Trophoblast cell (in vitro differentiated cells and primary cell): ENCODE measurements at regions not wholly inside any gene's neighbourhood (a gene's known extent, or its start where the extent isn't known, plus 50 kb on each side); places are given as distances from the start of the nearest gene placed in this dataset.
A peak's percentile ranks its signal among the peaks of the same experiment; 100 is the strongest.

Source experiments
- DNase-seq, 2 donors: peaks; one replicate each; pipeline ENCODE4 v3.0.0-alpha.2; 2016
- H2AFZ ChIP-seq: 2 replicates; pipeline ENCODE4 v1.6.1; 2013; ENCODE audit warnings: low read length, moderate library complexity, mild to moderate bottlenecking; ENCODE audit not compliant: insufficient read depth, poor library complexity
- H2AK5ac ChIP-seq: 2 replicates; pipeline ENCODE4 v1.6.1; 2013; ENCODE audit warnings: mild to moderate bottlenecking, low read length
- H2BK120ac ChIP-seq: 2 replicates; pipeline ENCODE4 v1.6.1; 2013; ENCODE audit warnings: low read length, mild to moderate bottlenecking, moderate library complexity; ENCODE audit not compliant: insufficient read depth, poor library complexity
- H2BK12ac ChIP-seq: 2 replicates; pipeline ENCODE4 v1.6.1; 2013; ENCODE audit warnings: mild to moderate bottlenecking, low read length, moderate library complexity
- H2BK5ac ChIP-seq: 2 replicates; pipeline ENCODE4 v1.6.1; 2013; ENCODE audit warnings: low read length, low read depth, moderate library complexity, mild to moderate bottlenecking; ENCODE audit not compliant: poor library complexity
- H3K14ac ChIP-seq: 2 replicates; pipeline ENCODE4 v1.6.1; 2013; ENCODE audit warnings: mild to moderate bottlenecking, low read length
- H3K18ac ChIP-seq: 2 replicates; pipeline ENCODE4 v1.6.1; 2013; ENCODE audit warnings: mild to moderate bottlenecking, low read length
- H3K23ac ChIP-seq: 2 replicates; pipeline ENCODE4 v1.6.1; 2013; ENCODE audit warnings: low read length
- H3K27ac ChIP-seq: 2 replicates; pipeline ENCODE4 v1.5.1; 2013; ENCODE audit warnings: low read depth, mild to moderate bottlenecking, inconsistent platforms, low read length, moderate library complexity
- H3K27me3 ChIP-seq: 2 replicates; pipeline ENCODE4 v1.6.1; 2013; ENCODE audit warnings: inconsistent platforms, mild to moderate bottlenecking, low read length, moderate library complexity; ENCODE audit not compliant: insufficient read depth
- H3K36me3 ChIP-seq, 2 experiments: 1 replicate in 1 of 2; 2 replicates in 1 of 2; pipeline ENCODE4 v1.6.1; 2013; ENCODE audit warnings: low read length in 2 of 2, mild to moderate bottlenecking in 2 of 2, moderate library complexity in 1 of 2; ENCODE audit not compliant: insufficient read depth in 2 of 2, control insufficient read depth in 1 of 2
- H3K4ac ChIP-seq: 2 replicates; pipeline ENCODE4 v1.6.1; 2013; ENCODE audit warnings: low read depth, mild to moderate bottlenecking, low read length, moderate library complexity
- H3K4me1 ChIP-seq, 2 experiments: 1 replicate in 1 of 2; 2 replicates in 1 of 2; pipeline ENCODE4 v1.6.1; 2013; ENCODE audit warnings: low read length in 2 of 2, mild to moderate bottlenecking in 2 of 2, moderate library complexity in 1 of 2; ENCODE audit not compliant: insufficient read depth in 2 of 2, control insufficient read depth in 1 of 2
- H3K4me2 ChIP-seq: 2 replicates; pipeline ENCODE4 v1.6.1; 2013; ENCODE audit warnings: inconsistent platforms, mild to moderate bottlenecking, low read length, moderate library complexity
- H3K4me3 ChIP-seq: 2 replicates; pipeline ENCODE4 v1.5.1; 2013; ENCODE audit warnings: mild to moderate bottlenecking, low read depth, low read length, inconsistent platforms
- H3K79me1 ChIP-seq: one replicate; pipeline ENCODE4 v1.6.1; 2013; ENCODE audit warnings: low read length
- H3K79me2 ChIP-seq: 2 replicates; pipeline ENCODE4 v1.6.1; 2013; ENCODE audit warnings: low read length, mild to moderate bottlenecking; ENCODE audit not compliant: control insufficient read depth, insufficient read depth, poor library complexity
- H3K9ac ChIP-seq: 2 replicates; pipeline ENCODE4 v1.6.1; 2013; ENCODE audit warnings: mild to moderate bottlenecking, low read length
- H3K9me3 ChIP-seq: 2 replicates; pipeline ENCODE4 v1.6.1; 2013; ENCODE audit warnings: low read depth, mild to moderate bottlenecking, control low read depth, inconsistent platforms, low read length; ENCODE audit not compliant: insufficient read depth
- H4K12ac ChIP-seq: 2 replicates; pipeline ENCODE4 v1.6.1; 2013; ENCODE audit warnings: low read depth, mild to moderate bottlenecking, low read length, moderate library complexity
- H4K8ac ChIP-seq: 2 replicates; pipeline ENCODE4 v1.6.1; 2013; ENCODE audit warnings: low read depth, mild to moderate bottlenecking, low read length, moderate library complexity
- H4K91ac ChIP-seq: one replicate; pipeline ENCODE4 v1.6.1; 2013; ENCODE audit warnings: low read depth, mild to moderate bottlenecking, low read length, moderate library complexity
- WGBS: extraction: QIAGEN DNeasy Blood & Tissue Kit; methylation state at CpG from one replicate; pipeline ENCODE4 v1.1.7; 2013; ENCODE audit warnings: missing lambda C conversion rate; ENCODE audit not compliant: insufficient read length, insufficient coverage; ENCODE audit errors: extremely low coverage; 5-methylcytosine and 5-hydroxymethylcytosine counted together

- no peaks in the 10 kb centered on the region for H3K9me3 ChIP-seq
- no CpG with 5 or more reads among the region's 5 CpGs for WGBS
- H3K9ac ChIP-seq, result no peak overlapping the region
- no peak overlapping the region for H4K91ac ChIP-seq
- H2BK12ac ChIP-seq, result no peak overlapping the region
- no peaks in the 10 kb centered on the region for H3K79me2 ChIP-seq
- no peak overlapping the region for H4K8ac ChIP-seq
- no peak overlapping the region for H3K4ac ChIP-seq
- no peak overlapping the region for H2AFZ ChIP-seq
- H3K27me3 ChIP-seq, result no peaks in the 10 kb centered on the region
- no peaks in the 10 kb centered on the region for H3K36me3 ChIP-seq
- H2AK5ac ChIP-seq, result no peak overlapping the region
- peaks cover 5 to 6% of the 10 kb centered on the region in 2 experiments for H3K4me1 ChIP-seq
- H2BK120ac ChIP-seq, result no peak overlapping the region
- DNase-seq, result no peak
- H3K18ac ChIP-seq, result no peak overlapping the region
- no peak overlapping the region for H3K4me3 ChIP-seq
- H3K4me2 ChIP-seq, result no peak overlapping the region
- H3K23ac ChIP-seq, result no peak overlapping the region
- no peak overlapping the region for H3K14ac ChIP-seq
- no peak overlapping the region for H4K12ac ChIP-seq
- no peak overlapping the region for H3K27ac ChIP-seq
- peaks cover 7% of the 10 kb centered on the region for H3K79me1 ChIP-seq
- H2BK5ac ChIP-seq, result no peak overlapping the region
These were observed 99.7 kb upstream of the SLC38A2 start for GRCh38 chr12:46472144-46472705.

GRCh38 chr12:46471404-46471803, 98.8 kb upstream of the SLC38A2 start:
- Histone ChIP-seq H3K4me1 (peaks cover 5 to 6% of the 10 kb centered on the region in 2 experiments), H3K4ac (no peak overlapping the region), H3K18ac (no peak overlapping the region), H4K12ac (no peak overlapping the region), H3K27ac (no peak overlapping the region), H3K4me2 (no peak overlapping the region), H3K27me3 (no peaks in the 10 kb centered on the region), H2AFZ (no peak overlapping the region), H3K79me2 (no peaks in the 10 kb centered on the region), H4K91ac (no peak overlapping the region), H2BK5ac (no peak overlapping the region), H3K9me3 (no peaks in the 10 kb centered on the region), H4K8ac (no peak overlapping the region), H2BK12ac (no peak overlapping the region), H3K36me3 (no peaks in the 10 kb centered on the region), H3K79me1 (peaks cover 7% of the 10 kb centered on the region), H3K23ac (no peak overlapping the region), H2AK5ac (no peak overlapping the region), H3K4me3 (no peak overlapping the region), H3K14ac (no peak overlapping the region), H2BK120ac (no peak overlapping the region), H3K9ac (no peak overlapping the region)
- DNase-seq, result no peak
- no CpG with 5 or more reads among the region's 2 CpGs for WGBS

GRCh38 chr12:46470975-46471374, 98.4 kb upstream of the SLC38A2 start:
- Histone ChIP-seq H3K4ac (no peak overlapping the region), H2AK5ac (peak overlapping the region; percentile 47), H3K14ac (no peak overlapping the region), H2BK12ac (no peak overlapping the region), H3K9ac (no peak overlapping the region), H4K8ac (no peak overlapping the region), H3K23ac (no peak overlapping the region), H3K36me3 (no peaks in the 10 kb centered on the region), H4K12ac (no peak overlapping the region), H3K27ac (no peak overlapping the region), H3K27me3 (no peaks in the 10 kb centered on the region), H3K9me3 (no peaks in the 10 kb centered on the region), H3K79me1 (peaks cover 7% of the 10 kb centered on the region), H3K79me2 (no peaks in the 10 kb centered on the region), H2BK5ac (no peak overlapping the region), H2BK120ac (peak overlapping the region; percentile 6), H3K4me2 (no peak overlapping the region), H2AFZ (no peak overlapping the region), H3K18ac (no peak overlapping the region), H3K4me3 (no peak overlapping the region), H3K4me1 (peaks cover 4 to 5% of the 10 kb centered on the region in 2 experiments), H4K91ac (peak overlapping the region; percentile 2)
- no CpG with 5 or more reads among the region's 1 CpG for WGBS
- no peak for DNase-seq

- Histone ChIP-seq H4K91ac (no peak overlapping the region), H4K12ac (no peak overlapping the region), H3K79me2 (no peaks in the 10 kb centered on the region), H3K9me3 (no peaks in the 10 kb centered on the region), H3K18ac (no peak overlapping the region), H3K4ac (no peak overlapping the region), H3K4me1 (peaks cover 4 to 5% of the 10 kb centered on the region in 2 experiments), H3K4me2 (no peak overlapping the region), H3K14ac (no peak overlapping the region), H2AK5ac (no peak overlapping the region), H3K79me1 (peaks cover 7% of the 10 kb centered on the region), H2BK12ac (peak overlapping the region; percentile 84), H3K4me3 (no peak overlapping the region), H4K8ac (no peak overlapping the region), H3K23ac (no peak overlapping the region), H3K27me3 (no peaks in the 10 kb centered on the region), H3K27ac (no peak overlapping the region), H3K9ac (no peak overlapping the region), H3K36me3 (no peaks in the 10 kb centered on the region), H2BK5ac (no peak overlapping the region), H2AFZ (no peak overlapping the region), H2BK120ac (no peak overlapping the region)
- peak in 1 of 2 donors; percentile 27 for DNase-seq
- no CpG with 5 or more reads among the region's 6 CpGs for WGBS
These were observed 97.6 kb upstream of the SLC38A2 start for GRCh38 chr12:46470036-46470627.
